GM21447 (cell line): ENCODE measurements at regions not wholly inside any gene's neighbourhood (a gene's known extent, or its start where the extent isn't known, plus 50 kb on each side); places are given as distances from the start of the nearest gene placed in this dataset.
A peak's percentile ranks its signal among the peaks of the same experiment; 100 is the strongest.
"Not testable (repeated sequence)": the region's sequence is repeated elsewhere in the genome, so short reads cannot be mapped to it uniquely, and the experiment has no call there.

Experiments
- ATAC-seq: cut with Tn5 transposase; IDR thresholded peaks from one replicate; pipeline ENCODE4 v1.9.1; 2021; ENCODE audit not compliant: unreplicated experiment

DNA sequence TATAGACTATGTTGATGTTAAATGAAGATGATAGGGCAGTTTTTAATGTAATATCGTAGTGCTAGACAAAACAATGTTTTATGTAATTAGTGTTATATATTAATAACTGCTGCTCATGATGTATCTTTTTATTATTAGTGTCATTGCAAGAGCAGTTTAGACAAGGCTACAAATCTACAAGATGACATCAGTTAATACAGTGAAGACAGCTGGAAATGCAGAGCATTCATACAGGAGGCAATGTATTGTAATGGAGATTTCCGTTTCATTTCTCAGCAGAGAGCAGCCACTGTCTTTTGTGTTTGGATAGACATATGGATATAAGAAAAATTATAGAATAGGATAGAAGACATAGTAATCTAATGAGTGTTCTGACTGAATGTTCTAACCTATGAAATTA, 178.0 kb downstream of the FOXG1 start:
- no peak for ATAC-seq

DNA sequence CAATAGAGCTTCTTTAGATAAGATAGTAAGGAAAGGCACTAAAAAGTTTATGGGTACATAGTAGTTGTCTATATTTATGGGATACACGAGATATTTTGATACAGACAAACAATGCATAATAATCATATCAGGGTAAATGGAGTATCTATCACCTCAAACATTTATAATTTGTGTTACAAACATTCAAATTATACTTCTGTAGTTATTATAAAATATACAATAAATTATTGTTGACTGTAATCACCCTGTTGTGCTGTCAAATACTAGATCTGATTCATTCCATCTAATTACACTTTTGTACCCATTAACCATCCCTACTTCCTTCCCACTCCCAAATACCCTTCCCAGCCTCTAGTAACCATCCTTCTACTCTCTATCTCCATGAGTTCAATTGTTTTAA, 179.7 kb downstream of the FOXG1 start:
- no peak for ATAC-seq

DNA sequence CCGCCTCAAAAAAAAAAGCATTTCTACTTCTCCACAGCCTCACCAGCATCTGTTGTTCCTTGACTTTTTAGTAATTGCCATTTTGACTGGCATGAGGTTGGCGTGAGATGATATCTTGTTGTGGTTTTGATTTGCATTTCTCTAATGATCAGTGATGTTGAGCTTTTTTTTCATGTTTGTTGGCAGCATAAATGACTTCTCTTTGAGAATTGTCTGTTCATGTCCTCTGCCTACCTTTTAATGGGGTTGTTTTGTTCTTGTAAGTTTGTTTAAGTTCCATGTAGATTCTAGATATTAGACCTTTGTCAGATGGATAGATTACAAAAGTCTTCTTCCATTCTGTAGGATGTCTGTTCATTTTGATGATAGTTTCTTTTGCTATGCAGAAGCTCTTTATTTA, 182.9 kb downstream of the FOXG1 start:
- no peak for ATAC-seq

DNA sequence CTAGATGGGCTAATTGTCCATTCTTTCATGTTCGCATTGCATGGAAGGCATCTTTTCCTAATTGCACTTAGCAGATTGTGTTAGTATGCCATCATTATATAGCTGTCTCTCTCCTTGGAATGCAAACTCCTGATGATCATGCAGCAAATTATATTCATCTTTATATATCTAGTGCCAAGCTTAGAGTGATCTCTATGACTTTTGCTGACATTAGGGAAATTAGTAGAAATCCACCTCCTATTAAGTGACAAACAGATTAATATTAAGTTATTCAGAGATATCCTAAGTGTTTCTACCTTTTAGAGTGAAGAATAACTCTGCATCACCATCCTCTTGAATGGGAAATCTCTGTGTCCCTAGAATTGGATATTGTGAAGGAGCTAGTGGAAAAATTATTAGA, 185.6 kb downstream of the FOXG1 start:
- no peak for ATAC-seq

DNA sequence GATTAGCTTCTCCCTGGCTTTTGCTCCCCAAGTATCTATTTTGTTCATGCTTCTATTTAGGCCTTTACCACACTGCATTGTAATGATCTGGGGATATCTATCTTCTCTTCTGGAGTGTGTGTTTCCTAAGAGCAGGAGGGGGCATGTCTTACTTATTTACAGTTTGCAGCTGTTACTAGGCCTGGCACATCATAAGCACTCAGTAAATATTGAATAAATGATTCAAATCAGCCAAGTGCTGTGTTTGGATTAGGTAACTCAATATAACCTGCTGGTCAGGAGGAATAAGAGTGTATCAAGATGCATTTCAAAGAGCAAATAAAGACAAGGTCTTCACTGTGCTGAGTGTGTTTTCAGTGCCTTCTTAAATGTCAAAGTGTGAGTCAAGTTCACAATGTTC, 186.1 kb downstream of the FOXG1 start:
- no peak for ATAC-seq

DNA sequence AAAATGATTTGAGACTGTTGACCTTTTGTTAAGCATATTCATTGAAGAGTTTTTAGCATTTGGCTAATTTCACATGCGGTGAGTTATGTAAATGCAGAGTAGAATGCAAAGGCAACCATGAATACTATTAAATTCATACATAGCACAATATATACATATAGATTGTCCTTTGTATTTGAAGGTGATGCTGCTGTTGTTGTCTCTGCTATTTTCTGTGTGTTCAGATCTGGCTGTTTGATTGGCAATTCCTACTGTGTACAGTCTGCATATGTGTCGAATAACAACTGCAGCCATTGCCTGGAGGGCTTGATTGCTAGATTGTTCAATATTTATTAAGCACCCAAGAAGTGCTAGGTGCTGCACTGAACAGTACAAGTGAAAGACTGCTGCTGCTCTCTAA, 187.4 kb downstream of the FOXG1 start:
- no peak for ATAC-seq

DNA sequence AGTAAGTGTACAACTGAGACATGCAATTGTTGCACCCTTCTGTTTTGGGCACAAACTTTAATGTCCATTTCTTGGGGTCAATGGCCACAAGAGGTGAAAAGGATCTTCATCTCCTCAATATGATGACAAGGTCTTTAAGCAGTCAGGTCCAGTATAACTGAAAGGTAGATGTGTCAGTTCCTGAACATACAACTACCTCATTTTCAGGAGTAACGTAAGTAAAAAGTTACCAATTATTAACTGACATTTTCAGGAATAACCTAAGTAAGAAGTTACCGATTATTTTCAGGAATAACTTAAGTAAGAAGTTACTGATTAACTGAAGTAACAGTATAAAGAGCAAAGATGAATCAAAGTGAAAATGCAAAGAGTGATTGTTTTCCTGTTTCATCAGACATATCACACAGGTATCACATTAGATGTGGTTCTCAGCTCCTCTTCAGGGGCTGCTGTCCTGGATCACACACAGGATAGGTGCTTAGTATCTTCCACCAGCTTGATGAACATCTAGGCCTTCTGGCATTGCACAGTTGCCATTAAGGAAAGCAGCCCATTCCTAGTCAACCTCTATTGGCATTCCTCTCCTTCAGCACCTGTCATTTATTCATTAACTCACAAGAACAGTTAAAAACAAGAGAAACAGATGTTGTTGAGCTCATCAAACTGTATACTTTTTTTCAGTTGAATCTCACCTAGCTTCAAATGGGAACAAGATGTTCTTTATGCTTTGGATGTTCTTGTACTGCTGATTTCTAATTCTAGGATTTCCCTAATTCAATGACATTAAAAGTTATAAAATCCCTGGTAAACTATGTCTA, 200.0 kb downstream of the FOXG1 start:
- ATAC-seq: peak; percentile 82

DNA sequence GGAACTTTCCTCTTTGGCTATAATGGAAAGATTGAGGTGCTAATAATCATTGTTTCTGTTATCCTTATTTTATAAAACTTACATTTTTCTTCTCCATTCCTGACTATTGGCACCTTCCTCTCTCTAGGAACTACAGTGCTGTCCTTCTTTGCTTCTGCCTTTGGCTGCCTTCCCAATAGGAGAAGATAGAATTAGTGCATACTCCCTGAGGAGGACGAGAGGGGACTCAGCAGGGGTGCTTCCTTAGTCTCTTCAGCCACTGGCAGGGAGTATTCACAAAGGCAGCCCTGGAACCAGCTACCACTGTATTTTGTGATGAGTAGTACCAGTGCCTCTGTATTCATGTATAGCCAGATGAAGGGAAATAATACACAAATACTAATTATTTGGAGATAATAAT, 208.5 kb downstream of the FOXG1 start:
- no peak for ATAC-seq

DNA sequence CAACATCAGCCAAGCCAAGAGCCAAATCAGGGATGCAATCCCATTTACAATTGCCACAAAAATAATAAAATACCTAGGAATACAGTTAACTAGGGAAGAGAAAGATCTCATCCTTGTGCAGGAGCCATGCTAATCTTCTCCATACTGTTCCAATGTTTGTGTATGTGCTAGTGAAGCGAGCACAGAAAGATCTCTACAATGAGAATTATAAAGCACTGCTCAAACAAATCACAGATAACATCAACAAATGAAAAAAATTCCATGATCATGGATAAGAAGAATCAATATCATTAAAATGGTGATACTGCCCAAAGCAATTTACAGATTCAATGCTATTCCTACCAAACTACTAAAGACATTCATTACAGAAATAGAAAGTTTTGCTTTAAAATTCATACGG, 215.6 kb downstream of the FOXG1 start:
- ATAC-seq: no peak

DNA sequence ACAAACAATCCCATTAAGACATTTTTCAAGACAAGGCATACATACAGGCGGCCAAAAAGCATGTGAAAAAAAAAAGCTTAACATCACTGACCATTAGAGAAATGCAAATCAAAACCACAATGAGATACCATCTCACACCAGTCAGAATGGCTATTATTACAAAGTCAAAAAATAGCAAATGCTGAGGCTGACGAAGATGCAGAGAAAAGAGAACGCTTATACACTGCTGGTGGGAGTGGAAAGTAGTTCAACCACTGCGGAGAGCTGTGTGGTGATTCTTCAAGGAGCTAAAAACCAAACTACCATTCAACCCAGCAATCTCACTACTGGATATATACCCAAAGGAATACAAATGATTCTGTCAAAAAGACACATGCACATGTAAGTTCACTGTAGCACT, 216.7 kb downstream of the FOXG1 start:
- no peak for ATAC-seq

DNA sequence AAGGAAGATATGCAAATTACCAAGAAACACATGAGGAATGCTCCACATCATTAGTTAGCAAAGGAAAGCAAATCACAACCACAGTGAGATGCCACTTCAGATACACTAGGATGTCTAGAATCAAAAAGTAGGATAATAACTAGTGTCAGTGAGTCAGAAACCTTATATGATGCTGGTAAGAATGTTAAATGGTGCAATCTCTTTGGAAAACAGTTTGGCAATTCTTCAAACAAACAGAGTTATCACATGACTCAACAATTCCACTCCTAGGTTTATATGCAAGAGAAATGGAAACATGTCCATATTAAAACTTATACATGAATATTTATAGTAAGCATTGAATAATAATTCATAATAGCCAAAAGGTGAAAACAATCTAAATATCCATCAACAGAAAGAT, 220.9 kb downstream of the FOXG1 start:
- ATAC-seq: no peak

DNA sequence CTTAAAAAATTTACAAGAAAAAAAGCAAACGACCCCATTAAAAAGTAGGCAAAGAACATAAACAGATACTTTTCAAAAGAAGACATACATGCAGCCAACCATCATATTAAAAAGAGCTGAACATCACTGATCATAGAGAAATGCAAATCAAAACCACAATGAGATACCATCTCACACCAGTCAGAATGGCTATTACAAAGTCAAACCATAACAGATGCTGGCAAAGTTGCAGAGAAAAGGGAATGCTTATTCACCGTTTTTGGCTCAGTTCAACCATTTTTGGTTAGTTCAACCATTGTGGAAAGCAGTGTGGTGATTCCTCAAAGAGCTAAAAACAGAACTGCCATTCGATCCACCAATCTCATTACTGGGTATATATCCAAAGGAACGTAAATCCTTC, 230.6 kb downstream of the FOXG1 start:
- ATAC-seq: not testable (repeated sequence)

DNA sequence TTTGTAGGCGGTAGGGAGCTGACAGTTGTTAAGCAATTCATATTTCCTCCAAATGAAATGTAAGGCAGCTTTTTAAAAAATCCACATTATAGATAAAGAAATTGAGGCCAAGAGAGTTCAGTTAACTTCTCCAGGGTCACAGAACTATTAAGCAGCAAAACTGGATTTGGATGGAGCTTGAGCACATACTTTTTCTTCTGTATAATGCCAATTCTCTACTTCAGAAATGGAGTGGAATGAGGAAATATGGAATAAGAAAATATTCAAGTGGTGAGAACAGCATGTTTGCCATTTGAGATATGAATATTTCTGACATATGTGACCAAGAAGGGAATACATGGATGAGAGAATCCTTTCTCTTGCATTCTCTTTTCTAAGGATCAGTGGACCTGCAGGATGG, 233.1 kb downstream of the FOXG1 start:
- no peak for ATAC-seq

DNA sequence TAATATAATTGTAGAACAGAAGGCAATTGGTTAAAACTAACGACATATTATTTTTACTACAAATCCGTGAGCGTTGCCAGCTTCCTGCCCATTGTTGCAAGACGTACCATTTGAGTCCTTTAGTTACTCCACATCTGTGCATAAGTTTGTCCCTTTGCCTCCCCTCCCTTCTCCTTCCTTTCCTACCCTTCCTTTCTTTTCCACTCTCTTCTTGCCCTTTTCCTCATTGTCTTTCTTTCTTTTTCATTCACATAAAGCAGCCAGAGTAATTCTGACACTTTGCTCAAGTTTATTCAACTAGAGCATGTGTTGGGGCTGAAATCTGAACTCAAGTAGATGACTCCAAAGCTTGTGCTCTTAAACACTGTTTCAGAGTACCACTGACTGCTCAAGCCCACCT, 239.1 kb downstream of the FOXG1 start:
- ATAC-seq: no peak

DNA sequence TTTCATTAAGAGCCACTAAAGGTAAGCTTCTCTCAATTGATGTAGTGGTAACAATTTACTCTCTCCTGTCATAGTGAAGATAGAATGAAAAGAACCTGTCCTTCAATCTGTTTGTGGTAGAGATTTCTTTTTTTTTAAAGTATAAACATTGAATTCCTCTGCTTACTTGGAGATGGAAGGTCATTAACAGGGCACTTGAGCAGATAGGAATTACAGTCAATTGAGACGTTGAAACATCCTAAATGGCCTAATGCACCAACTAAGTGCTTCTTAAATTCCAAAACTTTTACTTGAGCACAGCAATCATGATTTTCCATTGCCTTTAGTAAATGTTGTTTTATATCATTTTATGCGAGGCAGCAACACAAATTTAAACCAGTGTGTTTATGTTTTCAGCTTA, 241.4 kb downstream of the FOXG1 start:
- no peak for ATAC-seq

DNA sequence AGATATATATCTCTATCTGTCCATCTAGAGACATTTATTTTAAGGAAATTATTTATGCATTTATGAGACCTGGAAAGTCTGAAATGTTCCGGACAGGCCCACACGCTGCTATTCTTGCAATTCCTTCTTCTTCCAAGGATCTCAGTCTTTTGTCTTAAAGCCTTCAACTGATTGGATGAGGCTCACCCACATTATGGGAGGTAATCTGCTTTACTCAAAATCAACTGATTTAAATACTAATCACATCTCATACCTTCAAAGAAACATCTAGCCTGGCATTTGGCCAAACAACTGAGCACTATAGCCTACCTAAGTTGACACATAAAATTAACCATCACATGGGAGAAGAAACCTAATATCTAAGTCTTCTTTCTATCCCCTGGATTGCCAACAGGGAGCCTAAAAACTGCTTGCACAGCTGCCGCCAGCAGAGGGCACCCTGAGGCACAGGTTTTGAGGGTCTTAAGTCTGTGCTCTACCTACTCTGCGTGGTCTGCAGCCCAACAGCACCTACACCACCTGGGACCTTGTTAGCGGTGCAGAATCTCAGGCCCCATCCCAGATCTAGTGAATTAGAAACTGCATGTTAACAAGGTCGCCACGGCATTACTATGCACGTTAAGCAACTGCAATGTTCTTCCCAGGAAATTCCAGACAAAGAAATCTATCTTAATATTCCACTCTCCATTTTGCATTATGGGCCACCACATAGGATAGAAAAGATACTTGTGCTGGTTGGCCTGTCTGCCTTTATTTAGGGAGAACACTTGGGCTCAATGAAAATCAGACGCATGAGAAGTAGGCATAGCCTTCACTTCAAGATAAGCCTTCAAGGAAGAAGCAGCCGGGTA, 249.7 kb downstream of the FOXG1 start:
- no peak for ATAC-seq

DNA sequence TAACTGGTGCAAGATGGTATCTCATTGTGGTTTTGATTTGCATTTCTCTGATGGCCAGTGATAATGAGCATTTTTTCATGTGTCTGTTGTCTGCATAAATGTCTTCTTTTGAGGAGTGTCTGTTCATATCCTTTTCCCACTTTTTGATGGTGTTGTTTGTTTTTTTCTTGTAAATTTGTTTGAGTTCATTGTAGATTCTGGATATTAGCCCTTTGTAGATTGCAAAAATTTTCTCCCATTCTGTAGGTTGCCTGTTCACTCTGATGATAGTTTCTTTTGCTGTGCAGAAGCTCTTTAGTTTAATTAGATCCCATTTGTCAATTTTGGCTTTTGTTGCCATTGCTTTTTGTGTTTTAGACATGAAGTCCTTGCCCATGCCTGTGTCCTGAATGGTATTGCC, 256.9 kb downstream of the FOXG1 start:
- ATAC-seq: not testable (repeated sequence)

DNA sequence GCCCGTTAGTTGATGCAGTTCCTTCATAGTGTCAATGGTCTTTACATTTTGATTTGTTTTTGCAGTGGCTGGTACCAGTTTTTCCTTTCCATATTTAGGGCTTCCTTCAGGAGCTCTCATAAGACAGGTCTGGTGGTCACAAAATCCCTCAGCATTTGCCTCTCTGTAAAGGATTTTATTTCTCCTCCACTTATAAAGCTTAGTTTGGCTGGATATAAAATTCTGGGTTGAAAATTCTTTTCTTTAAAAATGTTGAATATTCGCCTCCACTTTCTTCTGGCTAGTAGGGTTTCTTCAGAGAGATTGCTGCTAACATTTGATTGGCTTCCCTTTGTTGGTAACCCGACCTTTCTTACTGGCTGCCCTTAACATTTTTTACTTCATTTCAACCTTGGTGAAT, 260.9 kb downstream of the FOXG1 start:
- ATAC-seq: not testable (repeated sequence)

DNA sequence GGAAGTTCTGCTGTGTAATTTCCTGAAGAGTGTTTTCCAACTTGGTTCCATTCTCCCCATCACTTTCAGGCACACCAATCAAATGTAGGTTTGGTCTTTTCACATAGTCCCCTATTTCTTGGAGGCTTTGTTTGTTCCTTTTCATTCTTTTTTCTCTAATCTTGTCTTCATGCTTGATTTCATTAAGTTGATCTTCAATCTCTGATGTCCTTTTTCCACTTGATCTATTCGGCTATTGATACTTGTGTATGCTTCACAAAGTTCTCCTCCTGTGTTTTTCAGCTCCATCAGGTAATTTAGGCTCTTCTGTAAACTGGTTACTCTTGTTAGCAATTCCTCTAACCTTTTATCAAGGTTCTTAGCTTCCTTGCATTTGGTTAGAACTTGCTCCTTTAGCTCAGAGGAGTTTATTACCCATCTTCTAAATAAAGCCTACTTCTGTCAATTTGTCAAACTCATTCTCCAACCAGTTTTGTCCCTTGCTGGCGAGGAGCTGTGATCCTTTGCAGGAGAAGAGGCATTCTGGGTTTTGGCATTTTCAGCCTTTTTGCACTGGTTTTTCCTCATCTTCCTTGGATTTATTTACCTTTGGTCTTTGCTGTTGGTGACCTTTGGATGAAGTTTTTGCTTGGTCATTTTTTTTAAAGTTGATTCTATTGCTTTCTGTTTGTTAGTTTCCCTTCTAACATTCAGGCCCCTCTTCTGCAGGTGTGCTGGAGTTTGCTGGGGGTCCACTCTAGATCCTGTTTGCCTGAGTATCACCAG, 261.5 kb downstream of the FOXG1 start:
- ATAC-seq: not testable (repeated sequence)

DNA sequence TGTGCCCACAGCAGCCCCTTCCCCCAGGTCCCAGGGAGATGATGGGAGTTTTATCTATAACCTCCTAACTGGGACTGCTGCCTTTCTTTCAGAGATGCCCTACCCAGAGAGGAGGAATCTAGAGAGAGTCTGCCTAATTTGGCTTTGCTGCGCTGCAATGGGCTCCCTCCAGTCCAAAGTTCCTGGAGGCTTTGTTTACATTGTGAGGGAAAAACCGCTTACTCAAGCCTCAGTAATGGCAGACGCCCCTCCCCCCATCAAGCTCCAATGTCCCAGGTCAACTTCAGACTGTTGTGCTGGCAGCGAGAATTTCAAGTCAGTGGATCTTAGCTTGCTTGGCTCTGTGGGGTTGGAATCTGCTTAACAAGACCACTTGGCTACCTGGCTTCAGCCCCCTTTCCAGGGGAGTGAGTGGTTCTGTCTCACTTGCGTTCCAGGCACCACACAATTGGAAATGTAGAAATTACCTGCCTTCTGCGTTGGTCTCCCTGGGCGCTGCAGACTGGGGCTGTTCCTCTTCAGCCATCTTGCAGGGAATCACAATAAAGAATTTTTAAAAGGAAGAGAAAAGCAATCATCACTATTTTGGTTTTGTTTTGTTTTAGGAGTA, 262.5 kb downstream of the FOXG1 start:
- ATAC-seq: no peak

DNA sequence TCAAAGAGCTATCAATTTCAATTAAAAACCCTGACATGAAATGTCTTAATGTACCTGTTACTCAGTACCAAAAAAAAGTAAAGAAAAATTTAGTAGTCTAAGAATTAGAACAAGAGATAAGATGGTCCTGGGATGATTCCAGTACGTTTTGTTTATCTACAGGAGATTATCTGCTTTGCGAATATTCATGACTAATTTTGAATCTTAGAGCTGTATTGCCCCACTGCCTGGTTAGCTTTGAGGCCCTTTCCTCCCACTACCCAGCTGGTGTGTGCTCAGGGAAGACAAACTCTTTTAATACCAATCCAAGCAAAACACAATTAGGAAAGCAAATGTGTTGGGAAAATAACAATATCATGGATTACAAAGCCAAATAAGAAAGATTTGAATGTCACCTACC, 263.5 kb downstream of the FOXG1 start:
- no peak for ATAC-seq
